Coronary artery (tissue), 2 donors: ENCODE measurements at regions not wholly inside any gene's neighbourhood (a gene's known extent, or its start where the extent isn't known, plus 50 kb on each side); places are given as distances from the start of the nearest gene placed in this dataset.
A peak's percentile ranks its signal among the peaks of the same experiment; 100 is the strongest.

ENCODE experiments used
- DNase-seq: peaks from one replicate; pipeline ENCODE4 v3.0.0-alpha.2; 2017; ENCODE audit warnings: low spot score
- H3K27ac ChIP-seq, 2 donors: fragments of 200-600 bp; sonication (generic); one replicate each; pipeline ENCODE4 v1.5.1; 2016 to 2019
- H3K4me3 ChIP-seq: fragments of 200-600 bp; sonication (generic); 2 replicates; pipeline ENCODE4 v1.5.1; 2016; ENCODE audit warnings: mild to moderate bottlenecking, moderate library complexity
- TF ChIP-seq, protein P1 (sequence below): fragments of 200-600 bp; sonication (generic); IDR thresholded peaks from one replicate; pipeline ENCODE4 v1.5.1; 2019; ENCODE audit warnings: antibody characterized with exemption

DNA sequence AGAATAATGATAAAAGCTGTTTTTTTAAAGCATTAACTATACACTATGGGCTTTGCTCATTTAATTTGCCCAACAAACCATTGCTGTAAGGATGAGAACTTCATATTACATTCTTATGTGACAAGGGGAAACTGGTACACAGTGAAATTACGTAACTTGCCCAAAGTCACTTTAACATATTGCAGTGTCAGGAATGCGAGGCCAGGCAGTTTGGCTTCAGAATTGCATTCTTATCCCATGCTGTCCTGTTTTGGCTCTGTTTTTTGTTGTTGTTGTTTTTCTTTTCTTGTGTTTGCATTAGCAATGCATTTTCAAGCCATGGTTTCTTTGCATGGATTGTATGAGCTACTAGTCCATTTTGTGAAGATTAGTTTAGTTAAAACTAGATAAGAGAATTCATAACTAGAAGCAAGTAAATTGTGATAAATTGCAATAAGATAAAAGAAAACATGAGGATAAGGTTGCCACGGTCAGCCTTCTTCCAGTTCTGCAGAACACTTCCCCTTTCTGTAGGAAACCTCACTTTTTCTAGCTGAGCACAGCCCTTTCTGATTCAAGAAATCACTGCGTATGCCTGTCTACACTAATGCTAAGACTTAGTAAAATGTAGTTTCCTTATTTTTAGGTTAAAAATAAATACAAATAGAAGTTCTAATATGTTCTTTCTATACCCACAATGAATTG, 221.3 kb upstream of the KCNJ16 start:
- no peak overlapping the region for H3K27ac ChIP-seq
- H3K4me3 ChIP-seq = no peak overlapping the region
- TF ChIP-seq, protein P1, sequence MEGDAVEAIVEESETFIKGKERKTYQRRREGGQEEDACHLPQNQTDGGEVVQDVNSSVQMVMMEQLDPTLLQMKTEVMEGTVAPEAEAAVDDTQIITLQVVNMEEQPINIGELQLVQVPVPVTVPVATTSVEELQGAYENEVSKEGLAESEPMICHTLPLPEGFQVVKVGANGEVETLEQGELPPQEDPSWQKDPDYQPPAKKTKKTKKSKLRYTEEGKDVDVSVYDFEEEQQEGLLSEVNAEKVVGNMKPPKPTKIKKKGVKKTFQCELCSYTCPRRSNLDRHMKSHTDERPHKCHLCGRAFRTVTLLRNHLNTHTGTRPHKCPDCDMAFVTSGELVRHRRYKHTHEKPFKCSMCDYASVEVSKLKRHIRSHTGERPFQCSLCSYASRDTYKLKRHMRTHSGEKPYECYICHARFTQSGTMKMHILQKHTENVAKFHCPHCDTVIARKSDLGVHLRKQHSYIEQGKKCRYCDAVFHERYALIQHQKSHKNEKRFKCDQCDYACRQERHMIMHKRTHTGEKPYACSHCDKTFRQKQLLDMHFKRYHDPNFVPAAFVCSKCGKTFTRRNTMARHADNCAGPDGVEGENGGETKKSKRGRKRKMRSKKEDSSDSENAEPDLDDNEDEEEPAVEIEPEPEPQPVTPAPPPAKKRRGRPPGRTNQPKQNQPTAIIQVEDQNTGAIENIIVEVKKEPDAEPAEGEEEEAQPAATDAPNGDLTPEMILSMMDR = no peak
- DNase-seq = no peak

DNA sequence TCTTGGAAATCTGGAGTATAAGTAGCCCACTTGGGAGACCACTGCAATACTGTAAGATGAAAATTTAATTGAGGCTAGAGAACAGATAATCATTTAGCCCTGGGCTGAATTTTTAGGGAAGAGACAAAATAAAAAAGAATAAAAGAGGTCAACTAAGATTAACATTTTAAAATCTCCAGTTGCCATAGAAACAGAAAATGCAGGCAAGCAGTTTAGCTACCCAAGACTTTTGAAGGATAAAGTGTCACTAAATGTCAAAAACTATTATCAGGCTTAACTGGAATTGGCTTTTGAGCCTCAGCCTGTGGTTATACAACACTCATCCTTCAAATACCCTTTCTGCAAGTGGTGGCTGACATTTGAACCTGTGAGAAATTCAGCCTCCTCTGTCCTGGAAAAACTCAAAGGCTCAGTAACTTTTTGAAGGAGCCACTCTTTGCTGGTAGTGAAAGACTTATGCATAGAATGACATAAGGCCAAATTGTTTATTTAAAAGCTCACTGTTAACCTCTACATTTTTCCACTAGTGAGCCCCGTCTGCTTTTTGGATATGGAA, 220.7 kb upstream of the KCNJ16 start:
- Histone ChIP-seq H3K4me3 (no peak overlapping the region), H3K27ac (peak overlapping the region in 1 of 2 donors; percentile 21)
- TF ChIP-seq, protein P1 = no peak
- no peak for DNase-seq

DNA sequence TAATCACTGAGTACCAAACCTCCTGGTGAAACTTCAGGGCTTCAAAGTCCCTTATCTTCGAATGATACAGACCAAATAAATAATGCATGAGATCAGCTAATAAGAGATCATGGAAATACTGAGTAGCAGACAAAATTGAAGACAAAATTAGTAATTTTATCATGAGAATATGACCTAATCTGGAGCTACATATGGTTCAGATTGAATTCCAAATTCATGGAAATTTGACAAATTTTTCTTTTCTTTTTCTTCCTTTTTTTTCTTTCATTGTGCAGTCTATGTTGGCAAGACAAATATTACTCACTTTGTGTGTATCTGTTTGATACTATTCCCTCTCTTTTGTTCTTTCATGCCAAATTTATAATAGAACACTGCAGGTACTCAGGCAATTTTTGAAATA, 218.1 kb upstream of the KCNJ16 start:
- H3K4me3 ChIP-seq = no peak overlapping the region
- DNase-seq = no peak
- H3K27ac ChIP-seq = no peak overlapping the region
- TF ChIP-seq, protein P1 = no peak

DNA sequence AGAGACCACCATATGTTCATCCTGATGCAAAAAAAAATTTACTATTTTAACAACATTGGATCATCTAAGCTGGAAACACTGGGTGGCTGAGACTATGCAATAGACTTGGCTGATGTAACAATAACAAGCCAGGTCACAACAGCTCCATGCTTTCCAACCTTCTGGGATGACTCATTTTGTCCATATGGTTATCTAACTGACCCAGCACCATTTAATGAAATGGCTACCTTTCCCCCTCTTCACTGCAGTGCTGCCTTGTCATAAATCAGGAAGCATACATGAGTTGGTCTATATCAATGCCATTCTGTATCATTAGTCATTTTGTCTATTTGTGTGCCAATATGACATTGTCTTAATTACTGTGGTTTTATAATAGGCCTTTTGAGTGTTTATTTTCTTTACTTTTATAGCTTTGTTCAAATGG, 217.6 kb upstream of the KCNJ16 start:
- DNase-seq = no peak
- H3K4me3 ChIP-seq = no peak overlapping the region
- H3K27ac ChIP-seq = no peak overlapping the region
- TF ChIP-seq, protein P1 = no peak

GRCh38 chr17:69858460-69858859, 216.6 kb upstream of the KCNJ16 start:
- Histone ChIP-seq H3K4me3 (no peak overlapping the region), H3K27ac (no peak overlapping the region)
- DNase-seq = no peak
- TF ChIP-seq, protein P1 = no peak

GRCh38 chr17:69860142-69860680, 214.8 kb upstream of the KCNJ16 start:
- Histone ChIP-seq H3K4me3 (no peak overlapping the region), H3K27ac (no peak overlapping the region)
- DNase-seq = no peak
- TF ChIP-seq, protein P1 = no peak

- DNase-seq = no peak
- TF ChIP-seq, protein P1 = no peak
- H3K4me3 ChIP-seq = no peak overlapping the region
- H3K27ac ChIP-seq = no peak overlapping the region
These were observed 210.6 kb upstream of the KCNJ16 start for GRCh38 chr17:69864462-69864861.
